NCI-H1417 (cell line): ENCODE measurements at regions not wholly inside any gene's neighbourhood (a gene's known extent, or its start where the extent isn't known, plus 50 kb on each side); places are given as distances from the start of the nearest gene placed in this dataset.
A peak's percentile ranks its signal among the peaks of the same experiment; 100 is the strongest.
"Not testable (repeated sequence)": the region's sequence is repeated elsewhere in the genome, so short reads cannot be mapped to it uniquely, and the experiment has no call there.

Experiments used
- DNase-seq, 3 experiments: peaks; one replicate each; lab custom pipeline; 2025; lab: John Stamatoyannopoulos, UW

DNA sequence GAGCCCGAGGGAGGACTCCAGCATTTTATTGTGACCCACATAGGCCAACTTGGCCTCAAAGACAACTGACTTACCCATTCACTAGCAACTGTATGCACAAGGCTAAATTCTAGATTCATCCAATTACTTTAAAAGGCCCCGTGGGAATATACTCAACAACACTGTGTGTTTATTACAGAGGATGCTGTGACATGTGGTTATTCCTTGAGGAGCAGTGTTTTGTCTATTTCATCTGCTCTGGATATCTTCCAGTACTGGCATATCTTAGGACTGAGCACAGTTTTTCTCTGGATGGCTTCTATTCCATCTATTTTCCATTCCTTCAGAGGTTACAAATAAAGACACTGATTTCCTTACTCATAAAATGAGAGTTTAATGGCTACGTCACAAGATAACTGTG is 87.2 kb upstream of the KRAS start:
- no peak for DNase-seq

DNA sequence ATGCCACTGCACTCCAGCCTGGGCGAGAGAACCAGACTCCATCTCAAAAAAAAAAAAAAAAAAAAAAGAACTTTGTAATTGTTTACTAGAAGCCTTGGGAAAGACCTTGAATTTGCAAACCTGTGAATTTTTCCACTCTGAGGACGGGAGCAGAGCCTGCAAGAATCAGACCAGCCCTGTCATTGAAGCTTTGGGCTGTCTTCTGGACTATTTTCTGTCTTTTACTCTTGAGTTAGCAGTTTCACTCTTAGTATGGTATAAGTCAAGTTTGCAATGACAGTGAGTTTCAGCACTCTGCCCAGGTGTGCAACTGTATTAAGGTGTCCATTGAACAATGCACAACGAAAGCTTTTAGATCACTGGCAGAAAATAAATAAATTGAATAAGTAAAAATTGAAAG is 81.4 kb upstream of the KRAS start:
- no peak for DNase-seq

DNA sequence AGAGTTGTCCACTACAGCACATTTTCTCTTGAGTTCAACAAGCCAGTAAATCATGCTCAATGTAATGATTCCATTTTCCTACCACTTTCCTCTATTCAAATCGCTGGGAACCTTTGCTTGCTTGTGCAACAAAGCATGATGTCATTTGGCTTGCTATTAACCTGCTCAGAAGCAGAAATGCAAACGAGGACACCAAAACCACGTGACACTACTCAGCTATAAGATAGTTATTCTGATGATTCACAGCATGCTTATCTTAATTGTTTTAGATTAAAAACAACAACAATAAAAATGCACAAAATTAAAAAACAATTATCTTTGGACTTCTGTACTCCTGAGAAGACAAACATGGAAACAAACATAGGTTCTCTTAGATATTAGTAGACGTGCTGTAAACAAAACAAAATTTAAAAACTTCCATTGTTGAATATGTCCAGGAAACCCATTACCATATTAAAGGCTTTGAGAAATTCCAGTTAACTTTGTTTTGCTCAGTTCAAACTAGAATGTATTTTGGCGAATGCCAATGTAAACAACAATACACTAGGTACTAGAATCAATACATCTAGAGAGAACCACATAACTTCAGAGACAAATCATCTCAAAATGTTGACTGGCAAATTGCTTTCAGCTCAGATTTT is 77.5 kb upstream of the KRAS start:
- DNase-seq, result peak in 2 of 3 experiments; percentile 13 to 60

DNA sequence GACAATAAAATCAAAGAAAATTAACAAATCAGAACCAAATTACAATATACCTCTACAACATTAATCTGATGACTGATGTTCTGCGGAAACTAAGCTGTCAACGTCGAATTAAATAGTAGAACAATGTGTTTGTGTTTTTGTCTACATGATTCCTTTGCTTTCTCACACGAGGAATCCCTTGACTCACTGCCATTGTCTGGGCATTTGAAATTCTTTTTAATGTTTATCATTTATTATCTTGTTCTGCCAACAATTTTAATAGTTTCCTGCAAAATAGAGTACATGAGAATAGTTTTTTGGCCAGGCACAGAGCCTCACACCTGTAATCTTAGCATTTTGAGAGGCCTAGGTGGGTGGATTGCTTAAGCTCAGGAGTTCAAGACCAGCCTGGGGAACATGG is 76.6 kb upstream of the KRAS start:
- DNase-seq, result no peak

DNA sequence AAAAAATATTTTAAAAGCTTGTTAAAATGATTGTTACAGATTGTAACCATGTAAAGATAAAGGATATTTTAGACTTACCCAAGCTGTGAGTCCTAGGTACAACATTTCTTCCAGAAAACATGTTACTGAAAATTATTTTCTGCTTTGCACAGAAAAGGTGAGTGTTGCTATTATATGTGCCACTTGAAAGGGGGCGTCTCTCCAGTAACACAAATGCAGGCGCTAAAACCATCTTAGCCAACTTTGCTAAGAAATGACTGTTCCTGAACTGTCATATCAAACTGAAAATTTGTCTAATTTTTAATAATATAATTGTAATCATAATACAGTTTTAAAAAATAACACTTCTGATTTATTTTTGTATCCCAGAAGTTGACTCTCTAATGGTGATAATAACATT is 75.6 kb upstream of the KRAS start:
- no peak for DNase-seq

DNA sequence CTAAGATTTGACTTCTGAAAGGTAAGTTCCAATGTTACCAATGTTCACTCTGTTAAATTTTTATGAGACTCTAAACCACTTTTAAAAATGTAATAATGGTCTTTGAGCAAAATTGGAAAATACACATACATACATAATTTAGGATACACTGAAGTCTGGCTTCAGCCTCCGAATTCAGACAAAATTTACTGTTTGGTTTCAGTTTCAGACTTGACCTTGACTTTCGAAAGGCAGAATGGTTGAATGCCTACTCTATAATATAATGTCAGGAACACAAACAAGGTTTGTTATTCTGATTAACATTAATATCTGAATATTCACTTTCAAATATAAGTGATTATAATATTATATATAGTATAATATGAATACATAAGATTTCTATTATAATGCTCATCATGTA is 74.1 kb upstream of the KRAS start:
- DNase-seq, result no peak

DNA sequence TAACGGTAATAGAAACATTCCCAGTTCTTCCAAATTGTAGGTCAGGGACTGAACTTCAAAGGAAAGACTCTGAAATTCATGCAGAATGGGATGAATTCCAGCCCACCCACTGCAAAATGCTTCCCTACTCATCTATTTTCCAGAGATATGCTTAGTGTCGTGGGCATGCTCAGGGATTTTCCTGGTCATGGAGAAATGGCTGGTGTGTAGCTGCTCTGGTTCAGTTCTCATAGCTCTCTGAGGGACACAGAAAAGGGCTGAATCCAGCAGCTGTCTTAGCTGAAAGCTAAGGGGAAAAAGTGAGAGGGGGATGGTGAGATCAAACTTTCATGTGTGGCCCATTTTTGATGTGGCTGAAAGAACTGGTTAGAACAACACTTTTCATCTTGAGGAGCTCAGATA is 72.9 kb upstream of the KRAS start:
- DNase-seq, result no peak

DNA sequence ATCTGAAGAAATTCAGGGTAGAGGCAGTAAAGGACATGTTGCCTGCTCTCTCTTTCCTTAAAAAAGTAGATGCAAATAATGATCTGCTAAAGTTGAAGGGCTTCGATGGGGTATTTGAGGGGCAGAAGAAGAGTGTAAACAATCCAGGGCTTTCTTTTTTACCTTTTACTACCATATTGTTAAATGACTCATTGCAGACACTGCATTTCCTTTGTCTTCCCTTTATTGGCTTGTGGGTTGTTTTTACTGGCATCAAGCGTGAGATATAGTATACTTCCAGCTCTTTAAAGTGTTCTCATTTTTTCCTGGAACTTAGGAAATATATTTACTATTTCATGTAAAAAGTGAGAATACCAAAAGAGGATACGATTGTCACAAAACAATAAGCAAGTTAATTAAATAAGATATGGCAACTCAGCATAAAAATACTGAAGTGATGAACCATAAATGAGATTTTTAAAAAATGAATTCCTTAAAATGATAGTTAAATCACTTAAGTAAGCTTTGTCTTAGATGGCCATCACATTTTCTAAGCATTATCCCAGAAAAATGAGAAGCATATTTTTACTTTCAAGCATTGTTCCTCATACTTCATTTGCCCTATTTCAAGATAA is 72.3 kb upstream of the KRAS start:
- DNase-seq, result no peak

DNA sequence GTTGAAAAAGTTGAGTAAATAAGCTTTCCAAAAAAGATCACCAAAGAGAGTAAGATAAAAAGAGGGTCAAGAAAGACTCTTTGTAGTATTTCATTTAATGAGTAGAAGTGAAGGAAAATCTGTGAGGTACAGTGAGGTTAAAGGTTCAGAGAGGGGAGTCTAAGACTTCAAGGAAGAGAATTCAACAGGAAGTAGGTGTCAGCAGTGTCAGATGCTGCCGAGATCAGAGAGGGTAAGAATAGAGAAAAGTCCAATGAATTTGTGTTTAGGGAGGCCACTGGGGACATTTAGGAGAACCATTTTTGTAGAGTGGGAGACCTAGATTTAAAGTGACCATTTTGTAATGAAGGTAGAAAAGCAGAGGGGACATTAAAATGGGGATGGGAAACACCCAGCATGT is 71.6 kb upstream of the KRAS start:
- DNase-seq, result no peak

DNA sequence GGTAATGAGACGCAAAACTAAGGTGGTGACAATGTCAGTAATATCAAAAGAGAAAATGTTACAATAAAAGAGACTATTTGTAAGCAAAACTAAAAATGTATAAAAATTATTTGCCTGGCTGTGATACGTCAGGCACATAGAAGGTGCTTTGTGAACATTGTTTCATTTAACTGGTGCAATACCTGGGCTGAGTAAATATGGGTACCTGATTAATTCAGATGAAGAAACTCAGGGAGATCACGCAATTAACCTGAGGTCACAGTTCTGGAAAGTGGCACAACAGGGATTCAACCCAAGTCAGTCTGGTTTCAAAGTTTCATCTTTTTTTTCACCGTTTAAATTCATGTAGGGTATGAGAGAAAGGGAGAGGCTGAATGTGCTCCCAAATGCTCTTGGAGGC is 71.0 kb upstream of the KRAS start:
- DNase-seq, result no peak

DNA sequence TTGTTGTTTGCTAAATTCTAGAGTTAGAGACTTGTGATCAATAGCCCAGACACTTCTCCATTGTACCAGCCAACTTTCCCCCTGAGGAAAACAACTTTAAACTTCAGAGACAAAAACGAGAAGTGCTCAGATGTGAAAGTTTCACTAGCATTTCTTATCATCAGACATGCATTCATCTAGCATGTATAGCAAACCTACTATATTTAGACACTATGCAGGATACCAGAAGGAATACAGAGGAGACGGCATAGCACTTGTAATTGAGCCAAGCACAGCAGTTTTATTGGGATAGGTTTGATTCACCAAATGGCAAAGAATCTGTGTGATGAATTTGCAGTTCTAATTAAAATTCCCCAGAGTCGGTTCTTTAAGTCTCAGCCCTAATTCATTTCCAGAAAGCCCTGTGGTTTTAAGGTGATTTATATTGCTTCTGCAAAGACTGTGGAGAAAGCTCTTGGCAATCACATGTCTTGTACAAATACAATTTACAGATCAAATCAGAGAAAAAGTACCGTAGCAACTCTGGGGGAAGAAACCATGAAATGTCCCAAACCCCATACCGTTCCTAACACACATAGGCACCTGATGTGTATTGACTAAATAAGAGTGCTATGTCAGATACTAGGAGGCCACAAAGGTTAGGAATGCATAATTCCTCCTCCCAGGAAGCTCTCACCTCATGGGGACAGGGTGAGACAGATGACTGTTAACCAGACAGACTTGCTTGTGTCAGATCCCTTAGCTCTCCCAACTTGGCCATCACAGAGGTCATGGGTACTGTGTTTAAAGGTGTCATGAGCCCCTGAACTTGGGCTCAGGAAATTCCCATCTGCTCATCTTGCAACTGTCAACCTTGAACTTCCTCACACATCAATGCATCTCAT is 69.6 kb upstream of the KRAS start:
- DNase-seq, result no peak

DNA sequence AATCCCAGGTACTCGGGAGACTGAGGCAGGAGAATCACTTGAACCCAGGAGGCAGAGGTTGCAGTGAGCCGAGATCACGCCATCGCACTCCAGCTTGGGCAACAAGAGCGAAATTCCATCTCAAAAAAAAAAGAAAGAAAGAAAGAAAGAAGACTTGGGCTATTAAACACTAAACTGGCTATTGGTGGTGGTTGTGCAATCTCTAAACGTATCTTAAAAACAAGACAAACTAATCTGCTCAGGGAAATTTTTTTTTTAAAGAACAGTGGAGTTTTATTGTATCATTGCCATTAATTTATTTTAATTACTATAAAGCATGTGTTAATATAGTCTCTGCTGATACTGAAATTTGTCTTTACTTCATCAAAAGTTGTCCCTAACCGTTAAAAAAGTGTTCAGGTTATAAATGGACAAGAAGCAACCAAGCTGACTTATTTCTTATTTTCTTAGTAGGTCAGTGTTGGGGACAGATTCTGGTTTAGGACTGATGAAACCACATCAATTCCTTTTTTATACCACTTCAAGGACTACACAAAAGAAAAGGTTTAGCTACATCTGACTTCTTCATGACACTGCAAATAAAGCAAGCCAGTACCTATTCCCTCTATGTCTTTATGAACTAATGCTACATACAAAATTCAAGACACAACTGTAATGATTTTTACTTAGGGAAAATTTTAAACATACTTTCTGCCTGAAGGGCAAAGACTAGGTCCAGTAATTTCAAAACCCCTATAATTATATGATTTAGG is 68.7 kb upstream of the KRAS start:
- DNase-seq, result no peak

DNA sequence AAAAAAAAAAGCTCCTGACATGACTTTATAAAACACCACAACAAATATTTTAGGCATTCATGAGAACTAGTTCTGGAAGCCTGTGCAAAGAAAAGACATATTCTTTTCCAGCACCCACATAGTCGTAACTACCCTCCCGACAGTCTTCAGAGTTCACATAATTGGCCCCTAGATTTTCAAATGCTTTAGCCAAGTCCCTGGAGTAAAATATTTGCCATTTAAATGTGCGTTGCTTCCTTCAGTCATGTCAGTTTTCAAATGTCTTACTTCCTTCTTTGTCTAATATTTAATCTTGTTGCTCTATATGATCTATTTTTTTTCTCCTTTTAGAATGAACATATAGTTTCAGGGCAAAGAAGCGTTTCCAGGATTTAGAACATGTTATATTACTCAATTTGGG is 66.8 kb upstream of the KRAS start:
- DNase-seq, result no peak

DNA sequence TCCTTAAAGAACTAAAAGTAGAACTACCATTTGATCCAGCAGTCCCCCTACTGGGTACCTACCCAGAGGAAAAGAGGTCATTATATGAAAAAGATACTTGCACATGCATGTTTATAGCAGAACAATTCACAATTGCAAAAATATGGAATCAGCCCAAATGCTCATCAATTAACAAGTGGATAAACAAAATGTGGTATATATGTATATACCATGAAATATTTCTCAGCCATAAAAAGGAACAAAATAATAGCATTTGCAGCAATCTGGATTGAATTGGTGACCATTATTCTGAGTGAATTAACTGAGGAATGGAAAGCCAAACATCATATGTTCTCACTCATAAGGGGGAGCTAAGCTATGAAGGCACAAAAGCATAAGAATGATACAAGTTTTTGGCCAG is 64.7 kb upstream of the KRAS start:
- DNase-seq, result no peak

DNA sequence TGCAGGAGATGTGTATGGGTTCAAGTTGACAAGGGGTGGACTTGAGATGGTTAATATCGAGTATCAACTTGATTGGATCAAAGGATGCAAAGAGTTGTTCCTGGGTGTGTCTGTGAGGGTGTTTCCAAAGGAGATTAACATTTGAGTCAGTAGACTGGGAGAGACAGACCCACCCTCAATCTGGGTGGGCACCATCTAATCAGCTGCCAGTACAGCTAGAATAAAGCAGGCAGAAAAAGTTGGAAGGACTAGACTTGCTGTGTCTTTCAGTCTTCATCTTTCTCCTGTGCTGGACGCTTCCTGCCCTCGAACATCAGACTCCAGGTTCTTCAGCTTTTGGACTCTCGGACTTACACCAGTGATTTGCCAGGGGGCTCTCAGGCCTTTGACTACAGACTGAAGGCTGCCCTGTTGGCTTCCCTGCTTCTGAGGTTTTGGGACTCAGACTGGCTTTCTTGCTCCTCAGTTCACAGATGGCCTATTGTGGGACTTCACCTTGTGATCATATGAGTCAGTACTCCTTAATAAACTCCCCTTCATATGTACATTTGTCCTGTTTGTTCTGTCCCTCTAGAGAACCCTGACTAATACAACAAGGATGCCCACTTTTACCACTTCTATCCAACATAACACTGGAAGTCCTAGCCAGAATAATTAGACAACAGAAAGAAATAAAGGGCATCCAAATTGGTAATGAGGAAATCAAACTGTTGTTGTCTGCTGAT is 62.7 kb upstream of the KRAS start:
- not testable (repeated sequence) for DNase-seq

DNA sequence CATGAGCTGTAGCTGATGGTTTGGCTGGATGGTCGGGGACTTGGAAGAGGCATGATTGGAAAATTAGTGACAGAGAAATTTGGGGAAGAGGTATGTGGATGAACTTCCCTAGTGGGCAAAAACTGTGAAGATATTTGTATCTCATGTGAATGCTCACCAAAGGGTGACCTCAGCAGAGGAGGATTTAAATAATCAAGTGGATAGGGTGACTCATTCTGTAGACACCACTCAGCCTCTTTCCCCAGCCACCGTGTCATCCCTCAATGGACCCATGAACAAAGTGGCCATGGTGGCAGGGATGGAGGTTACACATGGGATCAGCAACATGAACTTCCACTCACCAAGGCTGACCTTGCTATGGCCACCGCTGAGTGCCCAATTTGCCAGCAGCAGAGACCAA is 60.8 kb upstream of the KRAS start:
- no peak for DNase-seq

DNA sequence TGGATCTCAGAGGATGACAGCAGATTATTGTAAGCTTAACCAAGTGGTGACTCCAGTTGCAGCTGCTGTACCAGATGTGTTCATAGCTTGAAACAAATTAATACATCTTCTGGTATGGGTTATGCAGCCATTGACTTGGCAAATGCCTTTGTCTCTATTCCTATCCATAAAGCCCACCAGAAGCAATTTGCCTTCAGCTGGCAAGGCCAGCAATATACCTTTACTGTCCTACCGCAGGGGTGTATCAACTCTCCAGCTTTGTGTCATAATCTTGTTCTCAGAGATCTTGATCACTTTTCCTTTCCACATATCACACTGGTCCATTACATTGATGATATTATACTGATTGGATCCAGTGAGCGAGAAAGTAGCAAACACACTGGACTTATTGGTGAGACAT is 59.3 kb upstream of the KRAS start:
- DNase-seq, result not testable (repeated sequence)

DNA sequence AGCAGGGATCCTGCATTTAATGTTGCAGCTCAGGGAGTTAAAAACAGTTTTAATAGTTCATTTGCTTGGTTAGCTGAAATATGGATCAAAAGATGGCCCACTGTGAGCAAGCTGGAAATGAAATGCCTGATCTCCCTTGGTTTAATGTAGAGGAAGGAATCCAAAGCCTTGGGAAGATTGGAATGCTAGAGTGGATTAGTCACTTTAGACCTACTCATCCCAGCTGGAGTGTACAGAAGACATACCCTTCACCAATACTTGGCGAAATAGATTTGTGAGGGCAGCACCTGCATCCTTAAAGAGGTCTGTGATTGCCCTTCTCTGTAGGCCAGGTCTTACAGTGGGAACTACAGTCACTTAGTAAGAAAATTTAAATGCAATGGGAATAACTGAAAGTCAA is 58.0 kb upstream of the KRAS start:
- no peak for DNase-seq

DNA sequence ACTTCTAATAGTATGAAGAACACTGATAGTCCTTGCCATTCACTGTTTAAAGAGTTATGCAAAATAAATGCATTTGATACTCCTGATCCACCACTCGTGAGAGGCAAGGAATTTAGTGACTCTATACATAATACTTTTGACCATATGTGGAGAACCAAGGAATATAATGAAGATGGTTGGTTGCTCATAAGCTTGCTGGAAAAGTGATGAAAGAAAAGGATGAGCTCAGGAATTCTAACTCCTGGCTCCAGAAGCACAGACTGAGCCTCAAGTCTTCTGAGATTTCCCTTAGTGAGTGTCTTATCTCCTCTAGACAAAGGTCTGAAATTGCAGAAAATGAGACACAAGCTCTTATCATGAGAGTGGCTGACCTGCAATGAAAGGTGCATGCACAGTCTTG is 57.1 kb upstream of the KRAS start:
- DNase-seq, result no peak

DNA sequence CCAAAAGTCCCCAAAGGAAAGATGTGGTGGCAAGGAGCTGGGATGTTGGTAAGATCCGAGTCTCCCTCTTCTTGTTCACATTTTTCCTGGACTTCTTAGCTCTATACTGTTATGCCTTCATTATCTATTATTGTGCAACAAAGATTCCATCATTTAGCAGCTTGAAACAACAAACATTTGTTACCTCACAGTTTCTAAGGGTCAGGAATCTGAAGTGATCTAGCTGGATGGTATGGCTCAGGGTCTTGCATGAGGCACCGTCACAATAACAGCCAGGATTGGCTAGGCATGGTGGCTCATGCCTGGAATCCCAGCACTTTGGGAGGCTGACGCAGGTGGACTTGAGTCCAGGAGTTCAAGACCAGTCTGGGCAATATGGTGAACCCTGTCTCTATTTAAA is 51.1 kb upstream of the KRAS start:
- no peak for DNase-seq
